H9 (cell line): ENCODE measurements at regions not wholly inside any gene's neighbourhood (a gene's known extent, or its start where the extent isn't known, plus 50 kb on each side); places are given as distances from the start of the nearest gene placed in this dataset.

Source experiments
- DNase-seq: peaks from one replicate; pipeline ENCODE4 v3.0.0-alpha.2; 2017
- H2AFZ ChIP-seq: one replicate; pipeline ENCODE4 v1.6.1; 2013; ENCODE audit warnings: mild to moderate bottlenecking, low read length, control low read depth, moderate library complexity
- H2AK5ac ChIP-seq: 2 replicates; pipeline ENCODE4 v1.6.1; 2013; ENCODE audit warnings: low read length, control low read depth, mixed read lengths; ENCODE audit not compliant: insufficient read length
- H2BK120ac ChIP-seq: one replicate; pipeline ENCODE4 v1.6.1; 2013; ENCODE audit warnings: low read depth, mild to moderate bottlenecking, low read length, control low read depth, inconsistent platforms; ENCODE audit not compliant: poor library complexity, severe bottlenecking
- H2BK12ac ChIP-seq: 2 replicates; pipeline ENCODE4 v1.6.1; 2013; ENCODE audit warnings: low read length, control low read depth, mixed read lengths, low read depth; ENCODE audit not compliant: insufficient read length
- H2BK15ac ChIP-seq: 2 replicates; pipeline ENCODE4 v1.6.1; 2013; ENCODE audit warnings: low read depth, low read length, control low read depth
- H2BK20ac ChIP-seq: one replicate; pipeline ENCODE4 v1.6.1; 2013; ENCODE audit warnings: low read depth, mild to moderate bottlenecking, low read length, control low read depth, inconsistent platforms; ENCODE audit not compliant: poor library complexity, severe bottlenecking
- H2BK5ac ChIP-seq: 2 replicates; pipeline ENCODE4 v1.6.1; 2013; ENCODE audit warnings: low read length, control low read depth, mixed read lengths; ENCODE audit not compliant: insufficient read length
- H3K14ac ChIP-seq: 2 replicates; pipeline ENCODE4 v1.6.1; 2013; ENCODE audit warnings: low read length, control low read depth; ENCODE audit not compliant: insufficient read depth
- H3K18ac ChIP-seq: 2 replicates; pipeline ENCODE4 v1.6.1; 2013; ENCODE audit warnings: low read depth, mild to moderate bottlenecking, mixed read lengths, low read length, control low read depth; ENCODE audit not compliant: insufficient read length
- H3K23ac ChIP-seq: 2 replicates; pipeline ENCODE4 v1.6.1; 2013; ENCODE audit warnings: low read length, control low read depth, mixed read lengths, low read depth; ENCODE audit not compliant: insufficient read length
- H3K23me2 ChIP-seq: 2 replicates; pipeline ENCODE4 v1.6.1; 2013; ENCODE audit warnings: low read depth, mild to moderate bottlenecking, mixed read lengths, low read length, control low read depth; ENCODE audit not compliant: insufficient read length, poor library complexity, severe bottlenecking
- H3K27ac ChIP-seq: 2 replicates; pipeline ENCODE4 v1.5.1; 2013; ENCODE audit warnings: low read length, control low read depth, mixed read lengths, low read depth; ENCODE audit not compliant: insufficient read length
- H3K27me3 ChIP-seq: 2 replicates; pipeline ENCODE4 v1.6.1; 2013; ENCODE audit warnings: low read length, control low read depth, inconsistent platforms; ENCODE audit not compliant: insufficient read depth
- H3K4ac ChIP-seq: 2 replicates; pipeline ENCODE4 v1.6.1; 2013; ENCODE audit warnings: low read depth, mild to moderate bottlenecking, control low read depth, inconsistent platforms, low read length, moderate library complexity
- H3K4me1 ChIP-seq: 2 replicates; pipeline ENCODE4 v1.6.1; 2013; ENCODE audit warnings: low read length, control low read depth, inconsistent platforms; ENCODE audit not compliant: insufficient read depth
- H3K4me2 ChIP-seq: 2 replicates; pipeline ENCODE4 v1.6.1; 2013; ENCODE audit warnings: low read length, control low read depth, mixed read lengths; ENCODE audit not compliant: insufficient read length, insufficient read depth
- H3K56ac ChIP-seq: 2 replicates; pipeline ENCODE4 v1.6.1; 2013; ENCODE audit warnings: low read depth, mild to moderate bottlenecking, mixed read lengths, low read length, control low read depth; ENCODE audit not compliant: insufficient read length
- H3K79me1 ChIP-seq: 2 replicates; pipeline ENCODE4 v1.6.1; 2013; ENCODE audit warnings: low read depth, mild to moderate bottlenecking, moderate library complexity, low read length, control low read depth, inconsistent platforms; ENCODE audit not compliant: insufficient read depth, poor library complexity, severe bottlenecking
- H3K79me2 ChIP-seq: 2 replicates; pipeline ENCODE4 v1.6.1; 2013; ENCODE audit warnings: low read length, control low read depth, inconsistent platforms; ENCODE audit not compliant: insufficient read depth
- H3K9ac ChIP-seq: 2 replicates; pipeline ENCODE4 v1.6.1; 2013; ENCODE audit warnings: low read length, control low read depth, mixed read lengths; ENCODE audit not compliant: insufficient read length; ENCODE audit errors: extremely low read depth
- H3K9me3 ChIP-seq: one replicate; pipeline ENCODE4 v1.6.1; 2013; ENCODE audit warnings: low read depth, low read length, inconsistent platforms; ENCODE audit not compliant: control insufficient read depth
- H3T11ph ChIP-seq: one replicate; pipeline ENCODE4 v1.6.1; 2013; ENCODE audit warnings: mild to moderate bottlenecking, low read length, control low read depth, inconsistent platforms
- H4K20me1 ChIP-seq: one replicate; pipeline ENCODE4 v1.6.1; 2013; ENCODE audit not compliant: control insufficient read depth, insufficient read length, insufficient read depth
- H4K5ac ChIP-seq: 2 replicates; pipeline ENCODE4 v1.6.1; 2013; ENCODE audit warnings: low read depth, mild to moderate bottlenecking, mixed read lengths, low read length, control low read depth; ENCODE audit not compliant: insufficient read length
- H4K8ac ChIP-seq: replicated peaks from 2 replicates; pipeline ENCODE4 v1.6.1; 2013; ENCODE audit warnings: low read length, control low read depth, mixed read lengths, low read depth; ENCODE audit not compliant: insufficient read length
- H4K91ac ChIP-seq: 2 replicates; pipeline ENCODE4 v1.6.1; 2013; ENCODE audit warnings: low read depth, mild to moderate bottlenecking, moderate library complexity, mixed read lengths, low read length, control low read depth; ENCODE audit not compliant: insufficient read length
- H3K27ac Mint-ChIP-seq, 3 experiments: 2 replicates in 2 of 3; 3 replicates in 1 of 3; pipeline ENCODE4 v1.8.0; 2020 to 2021; ENCODE audit warnings: mixed read lengths in 3 of 3, mild to moderate bottlenecking in 1 of 3, moderate library complexity in 1 of 3
- H3K27me3 Mint-ChIP-seq: 2 replicates; pipeline ENCODE4 v1.8.0; 2021; ENCODE audit warnings: low read depth, mild to moderate bottlenecking, moderate library complexity, mixed read lengths
- H3K36me3 Mint-ChIP-seq, 3 experiments: 2 replicates in 2 of 3; 3 replicates in 1 of 3; pipeline ENCODE4 v1.8.0; 2020 to 2021; ENCODE audit warnings: low read depth in 3 of 3, mixed read lengths in 3 of 3; ENCODE audit not compliant: insufficient read depth in 1 of 3
- H3K4me1 Mint-ChIP-seq, 2 experiments: 2 replicates each; pipeline ENCODE4 v1.8.0; 2020; ENCODE audit warnings: mixed read lengths in 2 of 2
- H3K4me3 Mint-ChIP-seq, 2 experiments: 2 replicates in 1 of 2; 3 replicates in 1 of 2; pipeline ENCODE4 v1.8.0; 2020 to 2021; ENCODE audit warnings: mild to moderate bottlenecking in 2 of 2, mixed read lengths in 2 of 2, moderate library complexity in 1 of 2
- H3K9me3 Mint-ChIP-seq, 2 experiments: 2 replicates in 1 of 2; 3 replicates in 1 of 2; pipeline ENCODE4 v1.8.0; 2020; ENCODE audit warnings: mild to moderate bottlenecking in 2 of 2, mixed read lengths in 2 of 2, moderate library complexity in 1 of 2
- WGBS: extraction: QIAGEN DNeasy Blood & Tissue Kit; methylation state at CpG from one replicate; pipeline ENCODE4 v1.1.7; 2013; ENCODE audit warnings: missing lambda C conversion rate, low lambda C conversion rate, mixed read lengths; ENCODE audit not compliant: insufficient read length; ENCODE audit errors: extremely low coverage; 5-methylcytosine and 5-hydroxymethylcytosine counted together
- TF ChIP-seq, protein P1 (sequence below): fragments of 200-600 bp; sonication (generic); conservative IDR thresholded peaks from 3 replicates; pipeline ENCODE4 v1.8.0; 2021; ENCODE audit warnings: antibody characterized with exemption, mild to moderate bottlenecking

DNA sequence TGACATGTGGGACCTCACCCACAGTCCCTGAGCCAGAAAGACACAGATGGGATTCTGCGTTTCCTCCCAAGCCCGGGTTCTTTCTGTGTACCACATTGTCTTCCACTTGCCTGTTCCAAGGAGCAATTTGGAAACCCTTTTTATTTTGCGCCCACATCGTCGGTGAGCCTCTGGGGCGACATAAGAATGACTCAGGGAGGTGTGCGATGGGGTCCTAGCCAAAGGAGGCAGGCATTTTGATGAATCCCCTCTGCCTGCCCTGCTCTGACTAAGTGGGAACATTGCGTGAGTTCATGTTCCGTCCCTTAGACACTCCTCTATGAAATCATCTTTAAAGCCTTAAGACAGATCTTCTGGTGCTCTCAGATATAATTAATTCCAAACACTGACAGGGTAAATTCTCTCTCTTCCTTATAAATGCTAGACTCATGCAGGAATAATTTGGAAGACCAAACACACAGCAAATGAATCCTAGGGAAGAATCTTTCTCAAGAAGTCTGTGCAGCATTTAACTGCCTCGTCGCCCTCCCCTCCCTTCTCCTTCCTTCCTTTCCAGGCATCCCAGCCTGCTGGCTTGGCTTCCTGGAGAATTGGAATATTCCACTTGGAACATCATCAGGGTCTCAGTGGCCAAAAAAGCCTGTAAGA lies 52.7 kb upstream of the FOXF1 start:
- H2AK5ac ChIP-seq = no peak overlapping the region

More for the DNA sequence above, 52.7 kb upstream of the FOXF1 start:
- H3K27ac Mint-ChIP-seq = no peak overlapping the region
- no peak overlapping the region for H3K27ac ChIP-seq
- DNase-seq = no peak
- H4K8ac ChIP-seq = no peak overlapping the region
- TF ChIP-seq, protein P1, sequence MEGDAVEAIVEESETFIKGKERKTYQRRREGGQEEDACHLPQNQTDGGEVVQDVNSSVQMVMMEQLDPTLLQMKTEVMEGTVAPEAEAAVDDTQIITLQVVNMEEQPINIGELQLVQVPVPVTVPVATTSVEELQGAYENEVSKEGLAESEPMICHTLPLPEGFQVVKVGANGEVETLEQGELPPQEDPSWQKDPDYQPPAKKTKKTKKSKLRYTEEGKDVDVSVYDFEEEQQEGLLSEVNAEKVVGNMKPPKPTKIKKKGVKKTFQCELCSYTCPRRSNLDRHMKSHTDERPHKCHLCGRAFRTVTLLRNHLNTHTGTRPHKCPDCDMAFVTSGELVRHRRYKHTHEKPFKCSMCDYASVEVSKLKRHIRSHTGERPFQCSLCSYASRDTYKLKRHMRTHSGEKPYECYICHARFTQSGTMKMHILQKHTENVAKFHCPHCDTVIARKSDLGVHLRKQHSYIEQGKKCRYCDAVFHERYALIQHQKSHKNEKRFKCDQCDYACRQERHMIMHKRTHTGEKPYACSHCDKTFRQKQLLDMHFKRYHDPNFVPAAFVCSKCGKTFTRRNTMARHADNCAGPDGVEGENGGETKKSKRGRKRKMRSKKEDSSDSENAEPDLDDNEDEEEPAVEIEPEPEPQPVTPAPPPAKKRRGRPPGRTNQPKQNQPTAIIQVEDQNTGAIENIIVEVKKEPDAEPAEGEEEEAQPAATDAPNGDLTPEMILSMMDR = no peak
- no peak overlapping the region for H2BK120ac ChIP-seq
- no CpG with 5 or more reads among the region's 11 CpGs for whole genome bisulfite sequencing
- no peak overlapping the region for H3K23ac ChIP-seq
- peaks cover 7 to 15% of the 10 kb centered on the region in 2 experiments; a peak in 4 of 5 replicates for H3K9me3 Mint-ChIP-seq
- H3K27me3 Mint-ChIP-seq = peaks cover 57% of the 10 kb centered on the region
- H2BK5ac ChIP-seq = no peak overlapping the region
- no peaks in the 10 kb centered on the region for H3K9me3 ChIP-seq
- no peak overlapping the region for H4K91ac ChIP-seq
- H2BK15ac ChIP-seq = no peak overlapping the region
- H3K4me3 Mint-ChIP-seq = no peak overlapping the region; a peak in 1 of 5 replicates
- H3K23me2 ChIP-seq = no peaks in the 10 kb centered on the region
- no peaks in the 10 kb centered on the region for H3K27me3 ChIP-seq
- no peak overlapping the region for H4K5ac ChIP-seq
- no peaks in the 10 kb centered on the region for H3K4me1 ChIP-seq
- no peak overlapping the region for H2BK20ac ChIP-seq
- no peak overlapping the region for H3T11ph ChIP-seq
- H3K14ac ChIP-seq = no peak overlapping the region
- no peak overlapping the region for H3K4ac ChIP-seq
- H3K18ac ChIP-seq = no peak overlapping the region
- H3K4me2 ChIP-seq = no peak overlapping the region
- no peak overlapping the region for H3K56ac ChIP-seq
- no peaks in the 10 kb centered on the region for H3K79me2 ChIP-seq
- no peak overlapping the region for H2BK12ac ChIP-seq
- no peak overlapping the region for H3K9ac ChIP-seq
- no peaks in the 10 kb centered on the region for H3K79me1 ChIP-seq
- H3K36me3 Mint-ChIP-seq = no peaks in the 10 kb centered on the region; a peak in 1 of 7 replicates
- no peak overlapping the region for H2AFZ ChIP-seq
- H4K20me1 ChIP-seq = no peaks in the 10 kb centered on the region
- H3K4me1 Mint-ChIP-seq = no peaks in the 10 kb centered on the region
